ENCODE measurements at regions not wholly inside any gene's neighbourhood (a gene's known extent, or its start where the extent isn't known, plus 50 kb on each side); places are given as distances from the start of the nearest gene placed in this dataset.

DNA sequence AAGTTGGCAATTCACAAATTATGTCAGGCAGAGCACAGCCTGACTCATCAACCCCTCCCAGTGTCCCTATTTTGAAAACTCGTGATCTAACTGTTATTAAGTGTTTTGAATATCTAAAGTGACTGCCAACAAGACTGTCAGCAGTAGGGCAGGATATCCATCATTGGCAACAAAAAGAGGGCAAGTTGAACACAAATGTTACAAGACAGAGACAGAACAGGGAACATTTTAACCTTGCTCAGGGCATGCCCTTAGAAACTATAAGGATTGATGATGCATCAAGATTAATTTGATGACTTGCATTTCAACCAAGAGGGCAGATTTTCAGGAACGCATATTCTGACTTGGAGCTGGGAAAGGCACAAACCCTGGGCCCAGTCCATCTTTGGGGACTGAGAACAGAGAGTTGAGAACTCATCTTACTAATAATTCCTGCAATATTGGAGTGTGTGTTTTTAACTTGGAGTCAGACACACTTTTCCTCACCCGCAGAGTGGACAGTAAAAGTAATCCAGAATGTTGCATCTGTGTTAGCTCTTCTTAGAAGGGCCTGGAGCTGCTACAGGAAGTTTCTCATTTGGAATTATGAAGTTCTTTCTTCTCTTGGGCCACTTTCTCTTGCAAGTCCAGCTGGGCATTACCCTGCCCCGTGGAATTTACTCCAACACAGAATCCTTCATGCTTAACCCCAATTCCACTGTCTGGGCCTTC, 317.2 kb downstream of the LTN1 start:
- TF ChIP-seq EZH2phosphoT487 (IDR thresholded peaks at IDR 0.05; ENCODE audit: insufficient read depth, low read depth), result no peak
- H3K4me2 ChIP-seq (ENCODE audit: unreplicated experiment), result peak overlapping the region; percentile 27
- no peaks in the 10 kb centered on the region for H3K9me2 ChIP-seq (ENCODE audit: insufficient read depth)
- H3K79me2 ChIP-seq (ENCODE audit: insufficient read depth), result no peaks in the 10 kb centered on the region
- no peak overlapping the region for H2AFZ ChIP-seq
- peak; percentile 58 for DNase-seq
- H3K36me3 ChIP-seq (ENCODE audit: low read depth), result no peaks in the 10 kb centered on the region
- peaks cover 26% of the 10 kb centered on the region for H3K4me1 ChIP-seq (ENCODE audit: insufficient read depth)
- no peaks in the 10 kb centered on the region for H4K20me1 ChIP-seq (ENCODE audit: insufficient read depth)
- no peaks in the 10 kb centered on the region for H3K27me3 ChIP-seq (replicated peaks; ENCODE audit: insufficient read depth)
- no peak overlapping the region for H3K9ac ChIP-seq
- H3K27ac ChIP-seq, result 0 out of 2 replicates have a peak overlapping the region, but pooled peaks have one; percentile 13
- H3F3A ChIP-seq (ENCODE audit: insufficient read depth), result peaks cover 15% of the 10 kb centered on the region; the same call in 1 of the 2 replicates
- no peaks in the 10 kb centered on the region for H3K9me3 ChIP-seq (ENCODE audit: low read depth)
- no peak overlapping the region for H3K4me3 ChIP-seq
- in situ Hi-C loops (cut with MboI), result no loop called here
- 16 to 31% methylated on average over 4 of the region's 4 CpGs for WGBS, 2 experiments (ENCODE audit: low coverage in 1 of 2, low lambda C conversion rate in 2 of 2, missing lambda C conversion rate in 2 of 2)

- peaks cover 26% of the 10 kb centered on the region for H3K4me1 ChIP-seq (ENCODE audit: insufficient read depth)
- H3K27me3 ChIP-seq (replicated peaks; ENCODE audit: insufficient read depth), result no peaks in the 10 kb centered on the region
- no peaks in the 10 kb centered on the region for H3K79me2 ChIP-seq (ENCODE audit: insufficient read depth)
- in situ Hi-C loops (cut with MboI), result no loop called here
- H3K9ac ChIP-seq, result no peak overlapping the region
- no peaks in the 10 kb centered on the region for H3K36me3 ChIP-seq (ENCODE audit: low read depth)
- 38 to 53% methylated on average over 2 of the region's 2 CpGs for WGBS, 2 experiments (ENCODE audit: low coverage in 1 of 2, low lambda C conversion rate in 2 of 2, missing lambda C conversion rate in 2 of 2)
- peaks cover 15% of the 10 kb centered on the region; the same call in 1 of the 2 replicates for H3F3A ChIP-seq (ENCODE audit: insufficient read depth)
- no peak for DNase-seq
- H3K9me2 ChIP-seq (ENCODE audit: insufficient read depth), result no peaks in the 10 kb centered on the region
- no peaks in the 10 kb centered on the region for H3K9me3 ChIP-seq (ENCODE audit: low read depth)
- no peak overlapping the region for H3K4me2 ChIP-seq (ENCODE audit: unreplicated experiment)
- no peak overlapping the region for H3K27ac ChIP-seq
- no peak for TF ChIP-seq EZH2 (IDR thresholded peaks at IDR 0.05; ENCODE audit: insufficient read depth, poor library complexity, severe bottlenecking)
- no peak for TF ChIP-seq EZH2phosphoT487 (IDR thresholded peaks at IDR 0.05; ENCODE audit: insufficient read depth, low read depth)
- no peak overlapping the region for H2AFZ ChIP-seq
- H4K20me1 ChIP-seq (ENCODE audit: insufficient read depth), result no peaks in the 10 kb centered on the region
- no peak overlapping the region for H3K4me3 ChIP-seq
Observed at GRCh38 chr21:28674763-28675162, 317.9 kb downstream of the LTN1 start.

DNA sequence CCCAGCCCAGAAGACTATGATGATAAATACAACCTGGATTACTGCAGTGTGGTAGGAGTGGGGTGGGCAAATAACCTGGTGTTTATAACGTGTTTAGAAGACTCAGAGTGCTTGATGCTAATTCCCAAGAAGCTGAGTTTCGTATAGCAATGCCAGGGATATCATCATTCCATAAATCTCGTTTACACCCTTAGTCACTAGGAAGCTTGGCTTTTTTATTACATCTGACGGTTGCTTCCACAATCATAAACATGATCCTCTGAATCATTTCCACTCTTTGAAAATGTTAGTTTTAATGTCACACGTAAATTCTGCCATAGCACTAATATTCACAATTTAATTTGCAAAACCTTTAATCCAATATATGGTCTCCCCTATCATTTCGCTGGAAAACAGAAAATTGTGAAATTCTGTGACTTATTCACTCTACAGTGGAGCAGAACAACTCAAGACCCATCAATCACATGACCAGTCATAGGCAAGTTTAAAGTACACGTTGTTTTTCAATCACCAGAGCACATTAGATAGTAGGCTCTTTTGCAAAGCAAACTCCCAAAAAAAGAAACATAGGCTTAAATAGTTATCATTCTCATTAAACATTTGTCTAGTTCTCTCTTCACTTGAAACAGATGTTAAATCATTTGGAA, 321.0 kb downstream of the LTN1 start:
- Histone ChIP-seq H3K9me3 (ENCODE audit: low read depth) (no peaks in the 10 kb centered on the region), H3K4me3 (no peak overlapping the region), H3K9me2 (ENCODE audit: insufficient read depth) (no peaks in the 10 kb centered on the region), H3K79me2 (ENCODE audit: insufficient read depth) (no peaks in the 10 kb centered on the region), H3K27me3 (replicated peaks; ENCODE audit: insufficient read depth) (no peaks in the 10 kb centered on the region), H3K36me3 (ENCODE audit: low read depth) (no peaks in the 10 kb centered on the region), H3K4me1 (ENCODE audit: insufficient read depth) (peaks cover 26% of the 10 kb centered on the region), H3F3A (ENCODE audit: insufficient read depth) (peaks cover 15% of the 10 kb centered on the region; the same call in 1 of the 2 replicates), H3K27ac (no peak overlapping the region), H4K20me1 (ENCODE audit: insufficient read depth) (no peaks in the 10 kb centered on the region), H2AFZ (no peak overlapping the region), H3K4me2 (ENCODE audit: unreplicated experiment) (peak overlapping the region; percentile 23), H3K9ac (no peak overlapping the region)
- DNase-seq, result peak; percentile 63
- in situ Hi-C loops (cut with MboI), result no loop called here
- WGBS, 2 experiments (ENCODE audit: low coverage in 1 of 2, low lambda C conversion rate in 2 of 2, missing lambda C conversion rate in 2 of 2), result 15 to 17% methylated on average over 7 of the region's 7 CpGs
- no peak for TF ChIP-seq EZH2phosphoT487 (IDR thresholded peaks at IDR 0.05; ENCODE audit: insufficient read depth, low read depth)
- TF ChIP-seq EZH2 (IDR thresholded peaks at IDR 0.05; ENCODE audit: insufficient read depth, poor library complexity, severe bottlenecking), result no peak

- H3K79me2 ChIP-seq (ENCODE audit: insufficient read depth), result no peaks in the 10 kb centered on the region
- H4K20me1 ChIP-seq (ENCODE audit: insufficient read depth), result no peaks in the 10 kb centered on the region
- H3K9me3 ChIP-seq (ENCODE audit: low read depth), result no peaks in the 10 kb centered on the region
- in situ Hi-C loops (cut with MboI), result no loop called here
- no peak for DNase-seq
- no peak overlapping the region for H3K4me2 ChIP-seq (ENCODE audit: unreplicated experiment)
- no peak overlapping the region for H3K27ac ChIP-seq
- H3K9me2 ChIP-seq (ENCODE audit: insufficient read depth), result no peaks in the 10 kb centered on the region
- no peak overlapping the region for H3K9ac ChIP-seq
- no peaks in the 10 kb centered on the region for H3K36me3 ChIP-seq (ENCODE audit: low read depth)
- H3K4me3 ChIP-seq, result no peak overlapping the region
- TF ChIP-seq EZH2phosphoT487 (IDR thresholded peaks at IDR 0.05; ENCODE audit: insufficient read depth, low read depth), result no peak
- TF ChIP-seq EZH2 (IDR thresholded peaks at IDR 0.05; ENCODE audit: insufficient read depth, poor library complexity, severe bottlenecking), result no peak
- H3K4me1 ChIP-seq (ENCODE audit: insufficient read depth), result peaks cover 18% of the 10 kb centered on the region
- H3F3A ChIP-seq (ENCODE audit: insufficient read depth), result peaks cover 9% of the 10 kb centered on the region; the same call in 1 of the 2 replicates
- no peaks in the 10 kb centered on the region for H3K27me3 ChIP-seq (replicated peaks; ENCODE audit: insufficient read depth)
- 87 to 89% methylated on average over 3 of the region's 3 CpGs for WGBS, 2 experiments (ENCODE audit: low coverage in 1 of 2, low lambda C conversion rate in 2 of 2, missing lambda C conversion rate in 2 of 2)
- H2AFZ ChIP-seq, result no peak overlapping the region
Observed at GRCh38 chr21:28669971-28670653, 322.6 kb downstream of the LTN1 start.

All from GM23248 (cell line).